ENCODE measurements at regions not wholly inside any gene's neighbourhood (a gene's known extent, or its start where the extent isn't known, plus 50 kb on each side); places are given as distances from the start of the nearest gene placed in this dataset.

DNA sequence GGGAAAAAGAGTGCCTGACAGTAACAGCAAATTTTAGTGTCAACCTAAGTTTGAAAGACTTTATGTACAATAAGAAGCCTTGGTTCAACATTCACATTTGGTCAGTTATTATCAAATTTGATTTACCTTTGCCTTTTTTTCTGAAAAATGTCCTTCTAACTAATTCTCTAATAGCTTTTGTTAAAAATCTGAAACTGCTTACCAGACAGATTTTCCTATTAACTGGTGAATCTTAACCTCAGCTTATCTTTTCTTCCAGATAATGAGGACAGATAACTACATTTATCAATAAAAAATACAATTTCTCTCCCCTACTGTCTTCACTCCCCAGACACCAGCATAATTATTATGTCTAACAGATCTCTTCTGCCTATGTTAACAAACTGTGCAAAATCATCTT is 988.5 kb downstream of the CDH18 start (continued):
- TF ChIP-seq, protein P1, sequence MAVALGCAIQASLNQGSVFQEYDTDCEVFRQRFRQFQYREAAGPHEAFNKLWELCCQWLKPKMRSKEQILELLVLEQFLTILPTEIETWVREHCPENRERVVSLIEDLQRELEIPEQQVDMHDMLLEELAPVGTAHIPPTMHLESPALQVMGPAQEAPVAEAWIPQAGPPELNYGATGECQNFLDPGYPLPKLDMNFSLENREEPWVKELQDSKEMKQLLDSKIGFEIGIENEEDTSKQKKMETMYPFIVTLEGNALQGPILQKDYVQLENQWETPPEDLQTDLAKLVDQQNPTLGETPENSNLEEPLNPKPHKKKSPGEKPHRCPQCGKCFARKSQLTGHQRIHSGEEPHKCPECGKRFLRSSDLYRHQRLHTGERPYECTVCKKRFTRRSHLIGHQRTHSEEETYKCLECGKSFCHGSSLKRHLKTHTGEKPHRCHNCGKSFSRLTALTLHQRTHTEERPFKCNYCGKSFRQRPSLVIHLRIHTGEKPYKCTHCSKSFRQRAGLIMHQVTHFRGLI (tag by site-specific recombination; IDR thresholded peaks at IDR 0.05), result no peak
- TF ChIP-seq, protein P2, sequence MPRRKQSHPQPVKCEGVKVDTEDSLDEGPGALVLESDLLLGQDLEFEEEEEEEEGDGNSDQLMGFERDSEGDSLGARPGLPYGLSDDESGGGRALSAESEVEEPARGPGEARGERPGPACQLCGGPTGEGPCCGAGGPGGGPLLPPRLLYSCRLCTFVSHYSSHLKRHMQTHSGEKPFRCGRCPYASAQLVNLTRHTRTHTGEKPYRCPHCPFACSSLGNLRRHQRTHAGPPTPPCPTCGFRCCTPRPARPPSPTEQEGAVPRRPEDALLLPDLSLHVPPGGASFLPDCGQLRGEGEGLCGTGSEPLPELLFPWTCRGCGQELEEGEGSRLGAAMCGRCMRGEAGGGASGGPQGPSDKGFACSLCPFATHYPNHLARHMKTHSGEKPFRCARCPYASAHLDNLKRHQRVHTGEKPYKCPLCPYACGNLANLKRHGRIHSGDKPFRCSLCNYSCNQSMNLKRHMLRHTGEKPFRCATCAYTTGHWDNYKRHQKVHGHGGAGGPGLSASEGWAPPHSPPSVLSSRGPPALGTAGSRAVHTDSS (tag by site-specific recombination; IDR thresholded peaks at IDR 0.05), result no peak
- TF ChIP-seq, protein P3, sequence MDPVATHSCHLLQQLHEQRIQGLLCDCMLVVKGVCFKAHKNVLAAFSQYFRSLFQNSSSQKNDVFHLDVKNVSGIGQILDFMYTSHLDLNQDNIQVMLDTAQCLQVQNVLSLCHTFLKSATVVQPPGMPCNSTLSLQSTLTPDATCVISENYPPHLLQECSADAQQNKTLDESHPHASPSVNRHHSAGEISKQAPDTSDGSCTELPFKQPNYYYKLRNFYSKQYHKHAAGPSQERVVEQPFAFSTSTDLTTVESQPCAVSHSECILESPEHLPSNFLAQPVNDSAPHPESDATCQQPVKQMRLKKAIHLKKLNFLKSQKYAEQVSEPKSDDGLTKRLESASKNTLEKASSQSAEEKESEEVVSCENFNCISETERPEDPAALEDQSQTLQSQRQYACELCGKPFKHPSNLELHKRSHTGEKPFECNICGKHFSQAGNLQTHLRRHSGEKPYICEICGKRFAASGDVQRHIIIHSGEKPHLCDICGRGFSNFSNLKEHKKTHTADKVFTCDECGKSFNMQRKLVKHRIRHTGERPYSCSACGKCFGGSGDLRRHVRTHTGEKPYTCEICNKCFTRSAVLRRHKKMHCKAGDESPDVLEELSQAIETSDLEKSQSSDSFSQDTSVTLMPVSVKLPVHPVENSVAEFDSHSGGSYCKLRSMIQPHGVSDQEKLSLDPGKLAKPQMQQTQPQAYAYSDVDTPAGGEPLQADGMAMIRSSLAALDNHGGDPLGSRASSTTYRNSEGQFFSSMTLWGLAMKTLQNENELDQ (tag by site-specific recombination; IDR thresholded peaks at IDR 0.05; ENCODE audit: low read depth), result no peak
- TF ChIP-seq ZNF521 (tag by site-specific recombination; IDR thresholded peaks at IDR 0.05) (no peak), ZNF747 (tag by site-specific recombination; IDR thresholded peaks at IDR 0.05) (no peak)

DNA sequence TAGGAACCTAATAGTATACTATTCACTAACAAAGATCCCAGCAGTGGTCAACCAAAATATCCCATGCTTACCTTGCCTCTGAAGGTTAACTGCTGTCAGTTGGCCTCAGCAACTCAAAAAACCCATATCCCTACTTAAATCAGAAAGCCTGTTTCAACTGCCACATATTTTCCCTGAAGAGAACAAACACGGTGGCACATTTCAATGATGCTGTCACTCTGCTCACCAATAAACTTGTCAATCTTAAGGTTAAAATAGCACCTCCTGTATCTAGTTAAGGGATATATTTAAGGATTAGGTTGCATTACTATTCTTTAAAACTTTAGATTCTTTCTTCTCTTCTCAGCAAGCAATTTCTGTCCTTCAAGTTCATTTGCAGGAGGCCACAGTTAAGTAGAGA is 986.9 kb downstream of the CDH18 start:
- Histone ChIP-seq H3K4me1 (ENCODE audit: control insufficient read depth, insufficient read depth, low read length) (no peaks in the 10 kb centered on the region), H3K36me3 (ENCODE audit: control insufficient read depth in 2 of 2, insufficient read depth in 1 of 2, low read length in 2 of 2) (no peaks in the 10 kb centered on the region), H3K27ac (ENCODE audit: extremely low read depth, low read depth, low read length) (no peak overlapping the region), H3K4me3 (ENCODE audit: low read depth, low read length) (no peak overlapping the region), H3K9me3 (ENCODE audit: control insufficient read depth, insufficient read depth, low read depth, low read length) (no peaks in the 10 kb centered on the region)
- TF ChIP-seq ZNF707 (tag by site-specific recombination; IDR thresholded peaks at IDR 0.05) (no peak), ZNF248 (tag by site-specific recombination; IDR thresholded peaks at IDR 0.05) (no peak), ZEB2 (tag by site-specific recombination; IDR thresholded peaks at IDR 0.05) (no peak), ZNF48 (tag by site-specific recombination; IDR thresholded peaks at IDR 0.05) (no peak), ZNF302 (tag by site-specific recombination; IDR thresholded peaks at IDR 0.05; ENCODE audit: low read depth) (no peak), WT1 (tag by site-specific recombination; IDR thresholded peaks at IDR 0.05) (no peak), BCL11A (tag by site-specific recombination; IDR thresholded peaks at IDR 0.05; ENCODE audit: low read depth) (no peak), GLI4 (tag by site-specific recombination; IDR thresholded peaks at IDR 0.05) (no peak)
- TF ChIP-seq, protein P4, sequence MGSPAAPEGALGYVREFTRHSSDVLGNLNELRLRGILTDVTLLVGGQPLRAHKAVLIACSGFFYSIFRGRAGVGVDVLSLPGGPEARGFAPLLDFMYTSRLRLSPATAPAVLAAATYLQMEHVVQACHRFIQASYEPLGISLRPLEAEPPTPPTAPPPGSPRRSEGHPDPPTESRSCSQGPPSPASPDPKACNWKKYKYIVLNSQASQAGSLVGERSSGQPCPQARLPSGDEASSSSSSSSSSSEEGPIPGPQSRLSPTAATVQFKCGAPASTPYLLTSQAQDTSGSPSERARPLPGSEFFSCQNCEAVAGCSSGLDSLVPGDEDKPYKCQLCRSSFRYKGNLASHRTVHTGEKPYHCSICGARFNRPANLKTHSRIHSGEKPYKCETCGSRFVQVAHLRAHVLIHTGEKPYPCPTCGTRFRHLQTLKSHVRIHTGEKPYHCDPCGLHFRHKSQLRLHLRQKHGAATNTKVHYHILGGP (tag by site-specific recombination; IDR thresholded peaks at IDR 0.05), result no peak
- TF ChIP-seq, protein P5, sequence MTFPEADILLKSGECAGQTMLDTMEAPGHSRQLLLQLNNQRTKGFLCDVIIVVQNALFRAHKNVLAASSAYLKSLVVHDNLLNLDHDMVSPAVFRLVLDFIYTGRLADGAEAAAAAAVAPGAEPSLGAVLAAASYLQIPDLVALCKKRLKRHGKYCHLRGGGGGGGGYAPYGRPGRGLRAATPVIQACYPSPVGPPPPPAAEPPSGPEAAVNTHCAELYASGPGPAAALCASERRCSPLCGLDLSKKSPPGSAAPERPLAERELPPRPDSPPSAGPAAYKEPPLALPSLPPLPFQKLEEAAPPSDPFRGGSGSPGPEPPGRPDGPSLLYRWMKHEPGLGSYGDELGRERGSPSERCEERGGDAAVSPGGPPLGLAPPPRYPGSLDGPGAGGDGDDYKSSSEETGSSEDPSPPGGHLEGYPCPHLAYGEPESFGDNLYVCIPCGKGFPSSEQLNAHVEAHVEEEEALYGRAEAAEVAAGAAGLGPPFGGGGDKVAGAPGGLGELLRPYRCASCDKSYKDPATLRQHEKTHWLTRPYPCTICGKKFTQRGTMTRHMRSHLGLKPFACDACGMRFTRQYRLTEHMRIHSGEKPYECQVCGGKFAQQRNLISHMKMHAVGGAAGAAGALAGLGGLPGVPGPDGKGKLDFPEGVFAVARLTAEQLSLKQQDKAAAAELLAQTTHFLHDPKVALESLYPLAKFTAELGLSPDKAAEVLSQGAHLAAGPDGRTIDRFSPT (tag by site-specific recombination; IDR thresholded peaks at IDR 0.05), result no peak
- POLR2A ChIA-PET, result no interaction called here
- CTCF ChIA-PET, result no interaction called here

DNA sequence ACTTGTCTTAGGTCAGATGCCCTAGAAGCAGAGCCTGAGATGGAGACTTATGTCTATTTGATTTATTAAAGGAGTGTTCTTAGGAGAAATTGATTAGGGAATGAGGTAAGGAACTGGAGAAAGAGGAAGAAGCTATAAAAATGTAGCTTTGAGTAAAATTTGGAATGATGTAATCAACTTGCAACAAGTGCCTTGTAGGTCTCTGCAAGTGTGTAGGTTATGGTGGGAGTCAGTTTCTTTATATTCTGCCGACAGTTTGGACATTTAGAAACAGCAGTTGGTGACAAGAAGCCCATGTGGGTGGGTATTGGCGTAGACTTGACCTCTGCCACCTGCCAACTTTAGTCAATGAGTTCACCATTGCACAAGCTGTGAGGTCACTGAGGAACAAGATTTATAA is 986.5 kb downstream of the CDH18 start:
- Histone ChIP-seq H3K4me1 (ENCODE audit: control insufficient read depth, insufficient read depth, low read length) (no peaks in the 10 kb centered on the region), H3K9me3 (ENCODE audit: control insufficient read depth, insufficient read depth, low read depth, low read length) (no peaks in the 10 kb centered on the region), H3K27ac (ENCODE audit: extremely low read depth, low read depth, low read length) (no peak overlapping the region), H3K4me3 (ENCODE audit: low read depth, low read length) (no peak overlapping the region), H3K36me3 (ENCODE audit: control insufficient read depth in 2 of 2, insufficient read depth in 1 of 2, low read length in 2 of 2) (no peaks in the 10 kb centered on the region)
- TF ChIP-seq ZNF274 (IDR thresholded peaks at IDR 0.05; ENCODE audit: low read length) (no peak), ZNF274 (tag by site-specific recombination; IDR thresholded peaks at IDR 0.05; ENCODE audit: borderline replicate concordance) (no peak)
- TF ChIP-seq, protein P6, sequence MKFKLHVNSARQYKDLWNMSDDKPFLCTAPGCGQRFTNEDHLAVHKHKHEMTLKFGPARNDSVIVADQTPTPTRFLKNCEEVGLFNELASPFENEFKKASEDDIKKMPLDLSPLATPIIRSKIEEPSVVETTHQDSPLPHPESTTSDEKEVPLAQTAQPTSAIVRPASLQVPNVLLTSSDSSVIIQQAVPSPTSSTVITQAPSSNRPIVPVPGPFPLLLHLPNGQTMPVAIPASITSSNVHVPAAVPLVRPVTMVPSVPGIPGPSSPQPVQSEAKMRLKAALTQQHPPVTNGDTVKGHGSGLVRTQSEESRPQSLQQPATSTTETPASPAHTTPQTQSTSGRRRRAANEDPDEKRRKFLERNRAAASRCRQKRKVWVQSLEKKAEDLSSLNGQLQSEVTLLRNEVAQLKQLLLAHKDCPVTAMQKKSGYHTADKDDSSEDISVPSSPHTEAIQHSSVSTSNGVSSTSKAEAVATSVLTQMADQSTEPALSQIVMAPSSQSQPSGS (tag by site-specific recombination; IDR thresholded peaks at IDR 0.05; ENCODE audit: low read depth), result 0 out of 2 replicates have a peak, but pooled peaks have one; percentile 27
- POLR2A ChIA-PET, result no interaction called here
- CTCF ChIA-PET, result interaction anchor here (0.6 to 1.2 kb wide), 2 partner anchors 15 to 30 kb away, joined by 3 to 4 read pairs; no protein-coding TSS in a partner anchor

All from HEK293 (cell line).